Skin of body (tissue), 2 donors: ENCODE measurements at regions not wholly inside any gene's neighbourhood (a gene's known extent, or its start where the extent isn't known, plus 50 kb on each side); places are given as distances from the start of the nearest gene placed in this dataset. TPM values are rescaled to one million over a fixed set of nuclear protein-coding genes. Genes with fewer than 3 reads are reported as not detected.

Experiments used
- DNase-seq: peaks from one replicate; lab custom pipeline; 2025; lab: John Stamatoyannopoulos, UW
- small RNA-seq: library from RNA; depleted of rRNA; stranded (forward); fragments of <200 nt; gene quantifications from one replicate; pipeline ENCODE3, GENCODE V24; 2014; ENCODE audit warnings: low replicate concordance

- DNase-seq, result no peak
Observed at GRCh38 chr11:104256525-104256924, 92.6 kb upstream of the PDGFD start.

- peak; percentile 11 for DNase-seq
Observed at GRCh38 chr11:104254347-104254746, 90.4 kb upstream of the PDGFD start.

- no peak for DNase-seq
Observed at GRCh38 chr11:104246590-104246989, 82.6 kb upstream of the PDGFD start.

GRCh38 chr11:104238916-104239315, 75.0 kb upstream of the PDGFD start:
- DNase-seq, result no peak

GRCh38 chr11:104225047-104225446, 61.1 kb upstream of the PDGFD start:
- DNase-seq, result no peak

- DNase-seq, result no peak
Observed at GRCh38 chr11:104222464-104222863, 58.5 kb upstream of the PDGFD start.

DNA sequence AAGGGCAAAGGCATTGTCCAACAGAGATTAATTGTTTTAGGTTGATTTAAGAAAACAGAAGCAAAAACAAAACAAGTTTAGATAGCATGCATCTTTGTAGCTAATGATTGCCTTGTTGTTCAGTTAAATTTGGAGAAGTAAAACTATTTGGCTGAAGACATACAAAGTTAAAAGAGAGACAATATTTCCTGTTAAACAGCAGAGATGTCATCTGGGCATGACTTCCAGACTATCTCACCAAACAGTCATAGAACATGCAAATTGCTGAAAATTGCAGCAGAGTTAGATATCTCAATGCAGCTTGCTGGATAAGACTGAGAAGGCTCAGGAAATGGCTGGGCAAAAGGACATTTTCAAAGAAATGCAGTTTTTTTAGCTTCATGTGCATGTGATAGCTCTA, 57.5 kb upstream of the PDGFD start:
- DNase-seq, result no peak

DNA sequence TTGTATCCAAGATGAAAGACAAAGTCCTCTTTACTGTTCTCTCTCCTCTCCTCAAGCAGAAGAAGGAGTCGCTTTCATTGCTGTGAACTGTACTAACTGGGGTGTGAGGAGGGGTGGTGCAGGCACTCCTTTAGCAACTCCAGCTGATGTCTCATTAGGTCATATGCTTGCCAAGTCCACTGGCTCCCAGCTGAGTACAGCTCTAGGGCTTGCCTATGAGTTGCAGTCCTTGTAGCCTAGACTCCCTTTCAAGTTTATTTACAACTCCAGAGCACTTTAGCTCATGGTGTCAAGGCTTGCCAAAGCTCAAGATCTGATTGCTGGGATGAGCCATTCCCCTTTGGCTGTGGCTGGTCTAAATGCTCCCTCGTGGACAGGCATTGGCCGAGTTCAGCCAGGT, 55.1 kb upstream of the PDGFD start:
- no peak for DNase-seq

- no peak for DNase-seq
Observed at GRCh38 chr11:104214517-104214916, 50.6 kb upstream of the PDGFD start.

Small RNA genes lying in the stretch of these regions (small RNA-seq; reads per million reads assigned to genes)
- gene AP001485.1, result not detected
- gene MIR7641-1, result not detected
